GM18909 (cell line): ENCODE measurements at regions not wholly inside any gene's neighbourhood (a gene's known extent, or its start where the extent isn't known, plus 50 kb on each side); places are given as distances from the start of the nearest gene placed in this dataset.

ENCODE experiments used
- ATAC-seq: cut with Tn5 transposase; IDR thresholded peaks from one replicate; pipeline ENCODE4 v1.9.1; 2021; ENCODE audit warnings: mild to moderate bottlenecking; ENCODE audit not compliant: unreplicated experiment, poor library complexity

GRCh38 chr2:200013906-200014305, 58.5 kb downstream of the MAIP1 start:
- ATAC-seq: no peak

- ATAC-seq: peak; percentile 71
Observed at GRCh38 chr2:200021449-200022114, 66.2 kb downstream of the MAIP1 start.

- no peak for ATAC-seq
Observed at GRCh38 chr2:200022511-200022910, 67.1 kb downstream of the MAIP1 start.

- ATAC-seq: no peak
Observed at GRCh38 chr2:200023570-200023969, 68.2 kb downstream of the MAIP1 start.

GRCh38 chr2:200025717-200026116, 70.3 kb downstream of the MAIP1 start:
- ATAC-seq: no peak

GRCh38 chr2:200026332-200027230, 71.2 kb downstream of the MAIP1 start:
- ATAC-seq: no peak

GRCh38 chr2:200028998-200029397, 73.6 kb downstream of the MAIP1 start:
- no peak for ATAC-seq

GRCh38 chr2:200032895-200033294, 77.5 kb downstream of the MAIP1 start:
- no peak for ATAC-seq

- no peak for ATAC-seq
Observed at GRCh38 chr2:200033929-200034328, 78.5 kb downstream of the MAIP1 start.

GRCh38 chr2:200034816-200035215, 79.4 kb downstream of the MAIP1 start:
- ATAC-seq: no peak

GRCh38 chr2:200039724-200040650, 84.6 kb downstream of the MAIP1 start:
- no peak for ATAC-seq

- no peak for ATAC-seq
Observed at GRCh38 chr2:200040831-200041230, 85.4 kb downstream of the MAIP1 start.

GRCh38 chr2:200041639-200042038, 86.3 kb downstream of the MAIP1 start:
- ATAC-seq: no peak

GRCh38 chr2:200042102-200042735, 86.8 kb downstream of the MAIP1 start:
- no peak for ATAC-seq

GRCh38 chr2:200042944-200043343, 87.6 kb downstream of the MAIP1 start:
- no peak for ATAC-seq

- no peak for ATAC-seq
Observed at GRCh38 chr2:200044453-200044852, 89.1 kb downstream of the MAIP1 start.

- no peak for ATAC-seq
Observed at GRCh38 chr2:200048421-200048820, 93.0 kb downstream of the MAIP1 start.

GRCh38 chr2:200049086-200049485, 93.7 kb downstream of the MAIP1 start:
- ATAC-seq: no peak

GRCh38 chr2:200050921-200051610, 95.7 kb downstream of the MAIP1 start:
- ATAC-seq: no peak

- ATAC-seq: no peak
Observed at GRCh38 chr2:200051611-200051945, 96.2 kb downstream of the MAIP1 start.
